ENCODE measurements at regions not wholly inside any gene's neighbourhood (a gene's known extent, or its start where the extent isn't known, plus 50 kb on each side); places are given as distances from the start of the nearest gene placed in this dataset.

DNA sequence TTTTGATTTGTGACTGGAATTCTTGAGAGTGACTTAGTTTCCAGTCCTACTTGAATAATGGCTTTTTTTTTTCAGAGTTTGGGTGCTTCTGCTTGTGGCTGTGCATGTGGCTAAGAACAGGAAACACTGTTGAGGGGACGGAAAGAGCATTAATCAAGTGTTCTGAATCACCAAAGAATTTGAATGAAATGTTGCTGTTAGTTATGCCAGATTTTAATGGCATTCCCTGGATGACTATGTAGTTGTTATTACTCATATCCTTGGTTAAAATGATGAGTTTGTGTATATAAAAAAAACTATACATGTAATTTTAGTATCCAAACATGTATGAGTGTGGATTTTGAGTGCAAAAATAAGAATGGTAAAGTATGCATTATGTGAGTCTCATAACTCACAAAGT, 347.9 kb downstream of the BCAT1 start (continued):
- TF ChIP-seq ZZZ3 (CRISPR knock-in tag; IDR thresholded peaks at IDR 0.05; ENCODE audit: borderline replicate concordance) (no peak), TAF1 (CRISPR knock-in tag; IDR thresholded peaks at IDR 0.05) (no peak), ZNF3 (CRISPR knock-in tag; IDR thresholded peaks at IDR 0.05) (no peak), ZFAT (CRISPR knock-in tag; conservative IDR thresholded peaks at IDR 0.05) (no peak), ARNTL (CRISPR knock-in tag; IDR thresholded peaks at IDR 0.05) (no peak)

GRCh38 chr12:24600551-24600950, 348.4 kb downstream of the BCAT1 start:
- Histone ChIP-seq H4K20me1 (ENCODE audit: insufficient read depth, low read length) (no peaks in the 10 kb centered on the region), H3K9ac (ENCODE audit: insufficient read depth, low read depth, low read length) (no peak overlapping the region), H3K4me3 (replicated peaks in 1 of 3; ENCODE audit: insufficient read depth in 1 of 3, low read depth in 2 of 3, low read length in 3 of 3) (no peak overlapping the region), H3K27ac (ENCODE audit: extremely low read length, insufficient read depth, low read length) (no peak overlapping the region), H3K4me2 (ENCODE audit: low read depth, low read length) (no peak overlapping the region), H3K27me3 (ENCODE audit: control insufficient read depth in 1 of 2, insufficient read depth in 2 of 2, low read length in 2 of 2) (no peaks in the 10 kb centered on the region), H3K79me2 (ENCODE audit: insufficient read depth, low read length) (no peaks in the 10 kb centered on the region), H2AFZ (ENCODE audit: low read length) (no peak overlapping the region), H3K9me3 (ENCODE audit: low read length) (no peaks in the 10 kb centered on the region), H3K36me3 (replicated peaks in 1 of 2; ENCODE audit: control insufficient read depth in 1 of 2, insufficient read depth in 2 of 2, low read length in 2 of 2) (no peaks in the 10 kb centered on the region), H3K4me1 (ENCODE audit: insufficient read depth, low read length) (no peaks in the 10 kb centered on the region)
- BruUV-seq (replicated peaks), result no TSS peak
- ChIA-PET CTCF (ENCODE audit: low intra/inter-chr PET ratio, low total read pairs) (no interaction called here), POLR2A (no interaction called here)
- intact Hi-C loops (cut with micrococcal nuclease; ENCODE audit: unreplicated experiment) (no loop called here), in situ Hi-C loops (cut with HindIII; ENCODE audit: extremely low pct_ligation_motif_present, low pct_unique_long_range_greater_than_20kb) (no loop called here)
- DNase-seq (ENCODE audit: low spot score) (no peak), ATAC-seq (no peak), FAIRE-seq (no peak)
- TF ChIP-seq SKI (IDR thresholded peaks at IDR 0.05; ENCODE audit: partially characterized antibody), result no peak
- TF ChIP-seq, protein P1, sequence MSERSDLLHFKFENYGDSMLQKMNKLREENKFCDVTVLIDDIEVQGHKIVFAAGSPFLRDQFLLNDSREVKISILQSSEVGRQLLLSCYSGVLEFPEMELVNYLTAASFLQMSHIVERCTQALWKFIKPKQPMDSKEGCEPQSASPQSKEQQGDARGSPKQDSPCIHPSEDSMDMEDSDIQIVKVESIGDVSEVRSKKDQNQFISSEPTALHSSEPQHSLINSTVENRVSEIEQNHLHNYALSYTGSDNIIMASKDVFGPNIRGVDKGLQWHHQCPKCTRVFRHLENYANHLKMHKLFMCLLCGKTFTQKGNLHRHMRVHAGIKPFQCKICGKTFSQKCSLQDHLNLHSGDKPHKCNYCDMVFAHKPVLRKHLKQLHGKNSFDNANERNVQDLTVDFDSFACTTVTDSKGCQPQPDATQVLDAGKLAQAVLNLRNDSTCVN (CRISPR knock-in tag; IDR thresholded peaks at IDR 0.05; ENCODE audit: borderline replicate concordance), result no peak
- no peak for TF ChIP-seq ZNF3 (CRISPR knock-in tag; IDR thresholded peaks at IDR 0.05)
- no peak for TF ChIP-seq CEBPB (IDR thresholded peaks at IDR 0.05; ENCODE audit: borderline replicate concordance, low read depth, low read length)
- TF ChIP-seq, protein P2, sequence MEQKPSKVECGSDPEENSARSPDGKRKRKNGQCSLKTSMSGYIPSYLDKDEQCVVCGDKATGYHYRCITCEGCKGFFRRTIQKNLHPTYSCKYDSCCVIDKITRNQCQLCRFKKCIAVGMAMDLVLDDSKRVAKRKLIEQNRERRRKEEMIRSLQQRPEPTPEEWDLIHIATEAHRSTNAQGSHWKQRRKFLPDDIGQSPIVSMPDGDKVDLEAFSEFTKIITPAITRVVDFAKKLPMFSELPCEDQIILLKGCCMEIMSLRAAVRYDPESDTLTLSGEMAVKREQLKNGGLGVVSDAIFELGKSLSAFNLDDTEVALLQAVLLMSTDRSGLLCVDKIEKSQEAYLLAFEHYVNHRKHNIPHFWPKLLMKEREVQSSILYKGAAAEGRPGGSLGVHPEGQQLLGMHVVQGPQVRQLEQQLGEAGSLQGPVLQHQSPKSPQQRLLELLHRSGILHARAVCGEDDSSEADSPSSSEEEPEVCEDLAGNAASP (CRISPR knock-in tag; IDR thresholded peaks at IDR 0.05; ENCODE audit: borderline replicate concordance), result no peak
- TF ChIP-seq, protein P3, sequence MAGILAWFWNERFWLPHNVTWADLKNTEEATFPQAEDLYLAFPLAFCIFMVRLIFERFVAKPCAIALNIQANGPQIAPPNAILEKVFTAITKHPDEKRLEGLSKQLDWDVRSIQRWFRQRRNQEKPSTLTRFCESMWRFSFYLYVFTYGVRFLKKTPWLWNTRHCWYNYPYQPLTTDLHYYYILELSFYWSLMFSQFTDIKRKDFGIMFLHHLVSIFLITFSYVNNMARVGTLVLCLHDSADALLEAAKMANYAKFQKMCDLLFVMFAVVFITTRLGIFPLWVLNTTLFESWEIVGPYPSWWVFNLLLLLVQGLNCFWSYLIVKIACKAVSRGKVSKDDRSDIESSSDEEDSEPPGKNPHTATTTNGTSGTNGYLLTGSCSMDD (CRISPR knock-in tag; IDR thresholded peaks at IDR 0.05), result no peak
- TF ChIP-seq MBNL3 (CRISPR knock-in tag; conservative IDR thresholded peaks at IDR 0.05), result no peak
- TF ChIP-seq TBL1XR1 (IDR thresholded peaks at IDR 0.05; ENCODE audit: borderline replicate concordance, low read length, partially characterized antibody), result no peak
- 40% methylated on average over 4 of the region's 4 CpGs for WGBS (ENCODE audit: low lambda C conversion rate)

Measured in HepG2 (cell line).